ENCODE measurements at regions not wholly inside any gene's neighbourhood (a gene's known extent, or its start where the extent isn't known, plus 50 kb on each side); places are given as distances from the start of the nearest gene placed in this dataset.

DNA sequence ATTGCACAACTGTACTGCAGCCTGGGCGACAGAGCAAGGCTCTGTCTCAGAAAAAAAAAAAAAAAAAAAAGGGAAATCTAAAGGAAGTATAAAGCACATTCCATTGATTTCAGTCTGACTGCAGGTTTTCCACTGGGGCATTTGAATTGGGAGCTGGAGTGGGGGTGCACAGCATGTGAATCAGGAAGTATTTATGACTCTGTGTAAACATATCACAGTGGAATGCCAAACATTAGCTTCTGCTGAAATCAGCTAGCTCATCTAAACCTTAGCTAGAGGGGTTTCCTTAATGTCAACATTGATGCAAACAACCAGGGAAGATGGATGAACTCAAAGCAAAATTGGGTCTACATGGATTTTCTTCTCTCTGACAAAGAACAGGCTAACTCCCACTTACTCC is 641.0 kb upstream of the EEF2KMT start:
- TF ChIP-seq, protein P1, sequence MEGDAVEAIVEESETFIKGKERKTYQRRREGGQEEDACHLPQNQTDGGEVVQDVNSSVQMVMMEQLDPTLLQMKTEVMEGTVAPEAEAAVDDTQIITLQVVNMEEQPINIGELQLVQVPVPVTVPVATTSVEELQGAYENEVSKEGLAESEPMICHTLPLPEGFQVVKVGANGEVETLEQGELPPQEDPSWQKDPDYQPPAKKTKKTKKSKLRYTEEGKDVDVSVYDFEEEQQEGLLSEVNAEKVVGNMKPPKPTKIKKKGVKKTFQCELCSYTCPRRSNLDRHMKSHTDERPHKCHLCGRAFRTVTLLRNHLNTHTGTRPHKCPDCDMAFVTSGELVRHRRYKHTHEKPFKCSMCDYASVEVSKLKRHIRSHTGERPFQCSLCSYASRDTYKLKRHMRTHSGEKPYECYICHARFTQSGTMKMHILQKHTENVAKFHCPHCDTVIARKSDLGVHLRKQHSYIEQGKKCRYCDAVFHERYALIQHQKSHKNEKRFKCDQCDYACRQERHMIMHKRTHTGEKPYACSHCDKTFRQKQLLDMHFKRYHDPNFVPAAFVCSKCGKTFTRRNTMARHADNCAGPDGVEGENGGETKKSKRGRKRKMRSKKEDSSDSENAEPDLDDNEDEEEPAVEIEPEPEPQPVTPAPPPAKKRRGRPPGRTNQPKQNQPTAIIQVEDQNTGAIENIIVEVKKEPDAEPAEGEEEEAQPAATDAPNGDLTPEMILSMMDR (optimal IDR thresholded peaks at IDR 0.05 in 1 of 3, IDR thresholded peaks at IDR 0.05 in 1 of 3, conservative IDR thresholded peaks at IDR 0.05 in 1 of 3; ENCODE audit: extremely low read depth in 1 of 3, insufficient read depth in 2 of 3, low read length in 3 of 3), result no peak
- TF ChIP-seq EZH2 (IDR thresholded peaks at IDR 0.05; ENCODE audit: low read length), result no peak

All from keratinocyte (primary cell).